Osteocyte (in vitro differentiated cells): ENCODE measurements at regions not wholly inside any gene's neighbourhood (a gene's known extent, or its start where the extent isn't known, plus 50 kb on each side); places are given as distances from the start of the nearest gene placed in this dataset.

Experiments
- DNase-seq: peaks from one replicate; pipeline ENCODE4 v3.0.0; 2021; ENCODE audit warnings: mixed read lengths; ENCODE audit not compliant: unreplicated experiment; ENCODE audit errors: extremely low spot score
- H3K27ac Mint-ChIP-seq: one replicate; pipeline ENCODE4 v1.8.0; 2021; ENCODE audit warnings: mild to moderate bottlenecking, mixed read lengths; ENCODE audit not compliant: unreplicated experiment
- H3K27me3 Mint-ChIP-seq: one replicate; pipeline ENCODE4 v1.8.0; 2021; ENCODE audit warnings: mixed read lengths; ENCODE audit not compliant: unreplicated experiment
- H3K36me3 Mint-ChIP-seq: one replicate; pipeline ENCODE4 v1.8.0; 2021; ENCODE audit warnings: mixed read lengths; ENCODE audit not compliant: unreplicated experiment
- H3K4me1 Mint-ChIP-seq: one replicate; pipeline ENCODE4 v1.8.0; 2021; ENCODE audit warnings: mixed read lengths; ENCODE audit not compliant: unreplicated experiment
- H3K4me3 Mint-ChIP-seq: one replicate; pipeline ENCODE4 v1.8.0; 2021; ENCODE audit warnings: mild to moderate bottlenecking, moderate library complexity, mixed read lengths; ENCODE audit not compliant: unreplicated experiment
- H3K9me3 Mint-ChIP-seq: one replicate; pipeline ENCODE4 v1.8.0; 2021; ENCODE audit warnings: mixed read lengths; ENCODE audit not compliant: unreplicated experiment
- TF ChIP-seq, protein P1 (sequence below): fragments of 200-600 bp; sonication (generic); IDR thresholded peaks from 2 replicates; pipeline ENCODE4 v1.5.0; 2021; ENCODE audit warnings: antibody characterized with exemption, mild to moderate bottlenecking, moderate library complexity

DNA sequence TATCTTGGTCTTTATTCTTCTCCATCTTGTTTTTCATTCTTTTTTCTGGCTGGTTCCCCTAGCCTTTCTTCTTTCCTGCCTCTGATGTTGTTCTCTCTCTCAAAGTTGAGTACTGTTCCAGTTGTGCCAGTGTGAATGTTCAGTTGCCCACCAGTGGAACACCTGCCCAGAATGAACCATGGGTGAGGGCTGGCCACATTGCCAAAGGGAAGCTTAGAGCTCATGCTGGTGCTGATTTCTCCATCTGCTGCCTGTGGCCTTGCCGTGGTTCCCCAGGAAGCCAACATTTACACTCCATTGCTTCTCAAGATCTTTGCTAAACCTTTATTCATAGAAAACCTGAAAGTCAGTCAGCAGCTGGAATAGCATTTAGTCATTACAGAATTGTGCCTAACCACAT is 99.1 kb upstream of the MC2R start:
- no peaks in the 10 kb centered on the region for H3K36me3 Mint-ChIP-seq
- no peak overlapping the region for H3K4me3 Mint-ChIP-seq
- H3K27me3 Mint-ChIP-seq: no peaks in the 10 kb centered on the region
- H3K9me3 Mint-ChIP-seq: peaks cover 44% of the 10 kb centered on the region
- DNase-seq: no peak
- TF ChIP-seq, protein P1, sequence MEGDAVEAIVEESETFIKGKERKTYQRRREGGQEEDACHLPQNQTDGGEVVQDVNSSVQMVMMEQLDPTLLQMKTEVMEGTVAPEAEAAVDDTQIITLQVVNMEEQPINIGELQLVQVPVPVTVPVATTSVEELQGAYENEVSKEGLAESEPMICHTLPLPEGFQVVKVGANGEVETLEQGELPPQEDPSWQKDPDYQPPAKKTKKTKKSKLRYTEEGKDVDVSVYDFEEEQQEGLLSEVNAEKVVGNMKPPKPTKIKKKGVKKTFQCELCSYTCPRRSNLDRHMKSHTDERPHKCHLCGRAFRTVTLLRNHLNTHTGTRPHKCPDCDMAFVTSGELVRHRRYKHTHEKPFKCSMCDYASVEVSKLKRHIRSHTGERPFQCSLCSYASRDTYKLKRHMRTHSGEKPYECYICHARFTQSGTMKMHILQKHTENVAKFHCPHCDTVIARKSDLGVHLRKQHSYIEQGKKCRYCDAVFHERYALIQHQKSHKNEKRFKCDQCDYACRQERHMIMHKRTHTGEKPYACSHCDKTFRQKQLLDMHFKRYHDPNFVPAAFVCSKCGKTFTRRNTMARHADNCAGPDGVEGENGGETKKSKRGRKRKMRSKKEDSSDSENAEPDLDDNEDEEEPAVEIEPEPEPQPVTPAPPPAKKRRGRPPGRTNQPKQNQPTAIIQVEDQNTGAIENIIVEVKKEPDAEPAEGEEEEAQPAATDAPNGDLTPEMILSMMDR: no peak
- no peak overlapping the region for H3K27ac Mint-ChIP-seq
- no peaks in the 10 kb centered on the region for H3K4me1 Mint-ChIP-seq

DNA sequence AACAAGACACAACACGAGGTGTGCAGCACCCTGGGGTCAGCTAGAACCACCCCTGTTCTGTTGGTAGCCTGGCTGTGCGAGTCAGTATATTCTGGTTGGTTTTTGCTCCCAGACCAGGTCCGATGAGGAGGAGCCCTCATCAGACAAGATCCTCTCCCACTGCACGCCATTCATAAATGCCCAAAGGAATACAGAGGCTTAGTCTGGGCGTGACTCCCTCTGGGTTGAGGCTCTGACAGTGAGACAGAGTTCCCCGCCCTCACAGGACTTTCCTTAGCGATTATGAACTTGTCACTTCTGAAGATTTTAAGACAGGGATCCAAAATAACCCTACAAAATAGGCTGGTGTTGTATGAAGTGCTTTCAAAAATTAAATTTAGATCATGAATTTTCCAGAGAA is 85.5 kb upstream of the MC2R start:
- no peaks in the 10 kb centered on the region for H3K36me3 Mint-ChIP-seq
- H3K9me3 Mint-ChIP-seq: peaks cover 51% of the 10 kb centered on the region
- H3K4me1 Mint-ChIP-seq: no peaks in the 10 kb centered on the region
- TF ChIP-seq, protein P1: no peak
- no peak for DNase-seq
- H3K4me3 Mint-ChIP-seq: no peak overlapping the region
- H3K27me3 Mint-ChIP-seq: no peaks in the 10 kb centered on the region
- no peak overlapping the region for H3K27ac Mint-ChIP-seq

DNA sequence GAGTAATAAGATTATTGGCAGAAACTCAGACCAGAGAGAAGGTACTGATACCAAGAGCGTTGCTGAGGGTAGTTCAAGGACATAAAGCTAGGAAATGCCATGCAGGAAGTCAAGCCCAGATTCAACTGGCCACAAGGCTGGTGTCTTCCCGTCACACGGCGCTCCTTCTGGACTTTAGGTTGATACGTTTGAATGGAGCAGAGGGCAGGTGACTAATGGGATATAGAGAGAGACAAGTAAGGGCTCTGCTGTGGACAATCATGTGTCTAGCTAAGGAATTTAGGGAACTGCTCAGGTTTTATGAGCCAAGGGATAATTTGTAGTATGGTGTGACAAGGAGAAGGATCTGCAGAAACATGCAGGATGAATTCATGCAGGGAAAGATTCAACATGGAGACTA is 83.9 kb upstream of the MC2R start:
- Mint-ChIP-seq H3K9me3 (peaks cover 55% of the 10 kb centered on the region), H3K27ac (no peak overlapping the region), H3K36me3 (no peaks in the 10 kb centered on the region), H3K27me3 (no peaks in the 10 kb centered on the region), H3K4me1 (no peaks in the 10 kb centered on the region), H3K4me3 (no peak overlapping the region)
- no peak for DNase-seq
- TF ChIP-seq, protein P1: no peak

- no peaks in the 10 kb centered on the region for H3K36me3 Mint-ChIP-seq
- no peaks in the 10 kb centered on the region for H3K27me3 Mint-ChIP-seq
- H3K9me3 Mint-ChIP-seq: peaks cover 55% of the 10 kb centered on the region
- DNase-seq: no peak
- H3K4me1 Mint-ChIP-seq: no peaks in the 10 kb centered on the region
- no peak overlapping the region for H3K4me3 Mint-ChIP-seq
- TF ChIP-seq, protein P1: no peak
- no peak overlapping the region for H3K27ac Mint-ChIP-seq
Observed at GRCh38 chr18:13998571-13998970, 83.2 kb upstream of the MC2R start.

DNA sequence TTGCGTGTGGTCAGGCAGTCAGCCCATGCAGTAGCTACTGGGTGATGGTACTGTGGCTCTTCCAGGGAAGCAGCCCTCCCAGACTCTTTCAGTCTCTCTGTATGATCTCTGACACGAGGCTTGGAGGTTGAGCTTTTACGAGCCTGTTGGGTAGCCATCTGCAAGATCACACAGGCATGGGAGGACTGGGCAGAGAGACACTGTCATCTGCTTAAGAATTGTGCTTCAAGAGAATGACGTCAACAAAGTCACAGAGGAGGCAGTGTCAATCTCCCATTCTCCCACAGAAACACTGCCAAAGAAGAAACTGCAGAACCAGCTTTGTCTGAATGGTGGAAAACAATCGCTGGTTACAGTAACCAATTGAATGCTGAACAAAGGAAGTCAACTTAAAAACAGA is 78.4 kb upstream of the MC2R start:
- no peak overlapping the region for H3K27ac Mint-ChIP-seq
- peaks cover 51% of the 10 kb centered on the region for H3K9me3 Mint-ChIP-seq
- no peaks in the 10 kb centered on the region for H3K4me1 Mint-ChIP-seq
- no peak for DNase-seq
- H3K4me3 Mint-ChIP-seq: no peak overlapping the region
- TF ChIP-seq, protein P1: no peak
- no peaks in the 10 kb centered on the region for H3K36me3 Mint-ChIP-seq
- H3K27me3 Mint-ChIP-seq: no peaks in the 10 kb centered on the region
